Skeletal muscle tissue (tissue), 3 donors: ENCODE measurements at regions not wholly inside any gene's neighbourhood (a gene's known extent, or its start where the extent isn't known, plus 50 kb on each side); places are given as distances from the start of the nearest gene placed in this dataset.

Experiments
- H3K27ac ChIP-seq: one replicate; pipeline ENCODE4 v1.7.0; 2013; ENCODE audit warnings: mild to moderate bottlenecking, low read depth, low read length, inconsistent platforms
- H3K27me3 ChIP-seq, 3 donors: one replicate each; pipeline ENCODE4 v1.7.0; 2013; ENCODE audit warnings: low read length in 3 of 3; ENCODE audit not compliant: control insufficient read depth in 3 of 3, insufficient read depth in 3 of 3
- H3K36me3 ChIP-seq, 3 donors: one replicate each; pipeline ENCODE4 v1.7.0; 2013; ENCODE audit warnings: low read length in 3 of 3; ENCODE audit not compliant: control insufficient read depth in 3 of 3, insufficient read depth in 3 of 3
- H3K4me1 ChIP-seq, 3 donors: one replicate each; pipeline ENCODE4 v1.7.0; 2013; ENCODE audit warnings: low read length in 3 of 3, mild to moderate bottlenecking in 3 of 3; ENCODE audit not compliant: control insufficient read depth in 3 of 3, insufficient read depth in 3 of 3
- H3K4me3 ChIP-seq, 3 donors: one replicate each; pipeline ENCODE4 v1.7.0; 2013; ENCODE audit warnings: low read length in 3 of 3
- H3K9ac ChIP-seq, 3 donors: one replicate each; pipeline ENCODE4 v1.7.0; 2013; ENCODE audit warnings: low read length in 3 of 3, mild to moderate bottlenecking in 3 of 3, moderate library complexity in 2 of 3, low read depth in 1 of 3
- H3K9me3 ChIP-seq, 3 donors: one replicate each; pipeline ENCODE4 v1.7.0; 2013; ENCODE audit warnings: low read length in 3 of 3; ENCODE audit not compliant: control insufficient read depth in 3 of 3
- donor health status: Osteomylitis.

- no peak overlapping the region for H3K9ac ChIP-seq
- H3K27ac ChIP-seq, result no peak overlapping the region
- no peak overlapping the region for H3K4me3 ChIP-seq
- no peaks in the 10 kb centered on the region for H3K9me3 ChIP-seq
- H3K4me1 ChIP-seq, result no peaks in the 10 kb centered on the region
- H3K27me3 ChIP-seq, result no peaks in the 10 kb centered on the region
- H3K36me3 ChIP-seq, result no peaks in the 10 kb centered on the region
These were observed 1537.0 kb downstream of the C4orf33 start for GRCh38 chr4:130632731-130633604.

GRCh38 chr4:130636486-130636885 is 1540.5 kb downstream of the C4orf33 start:
- no peak overlapping the region for H3K9ac ChIP-seq
- no peak overlapping the region for H3K27ac ChIP-seq
- H3K4me3 ChIP-seq, result no peak overlapping the region
- no peaks in the 10 kb centered on the region for H3K4me1 ChIP-seq
- no peaks in the 10 kb centered on the region for H3K36me3 ChIP-seq
- H3K27me3 ChIP-seq, result no peaks in the 10 kb centered on the region
- H3K9me3 ChIP-seq, result no peaks in the 10 kb centered on the region

- H3K4me3 ChIP-seq, result no peak overlapping the region
- H3K36me3 ChIP-seq, result no peaks in the 10 kb centered on the region
- no peaks in the 10 kb centered on the region for H3K27me3 ChIP-seq
- no peak overlapping the region for H3K27ac ChIP-seq
- no peak overlapping the region for H3K9ac ChIP-seq
- H3K9me3 ChIP-seq, result no peaks in the 10 kb centered on the region
- H3K4me1 ChIP-seq, result no peaks in the 10 kb centered on the region
These were observed 1544.6 kb downstream of the C4orf33 start for GRCh38 chr4:130640592-130640991.

- no peaks in the 10 kb centered on the region for H3K9me3 ChIP-seq
- H3K4me3 ChIP-seq, result no peak overlapping the region
- no peaks in the 10 kb centered on the region for H3K27me3 ChIP-seq
- H3K9ac ChIP-seq, result no peak overlapping the region
- H3K36me3 ChIP-seq, result no peaks in the 10 kb centered on the region
- no peaks in the 10 kb centered on the region for H3K4me1 ChIP-seq
- no peak overlapping the region for H3K27ac ChIP-seq
These were observed 1550.9 kb downstream of the C4orf33 start for GRCh38 chr4:130646886-130647285.

GRCh38 chr4:130648570-130648969 is 1552.6 kb downstream of the C4orf33 start:
- no peak overlapping the region for H3K27ac ChIP-seq
- no peaks in the 10 kb centered on the region for H3K36me3 ChIP-seq
- no peak overlapping the region for H3K4me3 ChIP-seq
- no peak overlapping the region for H3K9ac ChIP-seq
- no peaks in the 10 kb centered on the region for H3K4me1 ChIP-seq
- no peaks in the 10 kb centered on the region for H3K27me3 ChIP-seq
- H3K9me3 ChIP-seq, result no peaks in the 10 kb centered on the region

GRCh38 chr4:130653842-130654241 is 1557.9 kb downstream of the C4orf33 start:
- Histone ChIP-seq H3K4me3 (no peak overlapping the region), H3K9me3 (no peaks in the 10 kb centered on the region), H3K9ac (no peak overlapping the region), H3K36me3 (no peaks in the 10 kb centered on the region), H3K27me3 (no peaks in the 10 kb centered on the region), H3K4me1 (no peaks in the 10 kb centered on the region), H3K27ac (no peak overlapping the region)

GRCh38 chr4:130659320-130659719 is 1563.4 kb downstream of the C4orf33 start:
- H3K9me3 ChIP-seq, result no peaks in the 10 kb centered on the region

GRCh38 chr4:130668859-130669258 is 1572.9 kb downstream of the C4orf33 start:
- Histone ChIP-seq H3K36me3 (no peaks in the 10 kb centered on the region), H3K9me3 (no peaks in the 10 kb centered on the region), H3K27ac (no peak overlapping the region), H3K4me3 (no peak overlapping the region), H3K27me3 (no peaks in the 10 kb centered on the region), H3K9ac (no peak overlapping the region), H3K4me1 (no peaks in the 10 kb centered on the region)

More at GRCh38 chr4:130659320-130659719, 1563.4 kb downstream of the C4orf33 start:
- H3K4me3 ChIP-seq, result no peak overlapping the region
- no peaks in the 10 kb centered on the region for H3K36me3 ChIP-seq
- H3K4me1 ChIP-seq, result no peaks in the 10 kb centered on the region
- no peak overlapping the region for H3K27ac ChIP-seq
- H3K27me3 ChIP-seq, result no peaks in the 10 kb centered on the region
- no peak overlapping the region for H3K9ac ChIP-seq

- H3K4me1 ChIP-seq, result no peaks in the 10 kb centered on the region
- no peak overlapping the region for H3K27ac ChIP-seq
- no peak overlapping the region for H3K9ac ChIP-seq
- no peaks in the 10 kb centered on the region for H3K36me3 ChIP-seq
- H3K27me3 ChIP-seq, result no peaks in the 10 kb centered on the region
- H3K4me3 ChIP-seq, result no peak overlapping the region
- no peaks in the 10 kb centered on the region for H3K9me3 ChIP-seq
These were observed 1579.3 kb downstream of the C4orf33 start for GRCh38 chr4:130675266-130675665.

- no peaks in the 10 kb centered on the region for H3K27me3 ChIP-seq
- no peaks in the 10 kb centered on the region for H3K9me3 ChIP-seq
- H3K4me3 ChIP-seq, result no peak overlapping the region
- H3K36me3 ChIP-seq, result no peaks in the 10 kb centered on the region
- H3K9ac ChIP-seq, result no peak overlapping the region
- no peak overlapping the region for H3K27ac ChIP-seq
- no peaks in the 10 kb centered on the region for H3K4me1 ChIP-seq
These were observed 1593.2 kb downstream of the C4orf33 start for GRCh38 chr4:130689181-130689580.
